Gastroesophageal sphincter (tissue), 3 donors: ENCODE measurements at regions not wholly inside any gene's neighbourhood (a gene's known extent, or its start where the extent isn't known, plus 50 kb on each side); places are given as distances from the start of the nearest gene placed in this dataset.

Source experiments
- CTCF ChIP-seq, 4 experiments: fragments of 200-600 bp in 2 of 4; fragments of 450-650 bp in 2 of 4; sonication (generic) in 1 of 4; IDR thresholded peaks; one replicate each; pipeline ENCODE4 v1.5.1; 2017 to 2019; ENCODE audit warnings: antibody characterized with exemption in 4 of 4, mild to moderate bottlenecking in 2 of 4, moderate library complexity in 2 of 4
- EP300 ChIP-seq: sonication (generic); formaldehyde crosslinking; IDR thresholded peaks from one replicate; pipeline ENCODE4 v1.6.1; 2017; ENCODE audit warnings: antibody characterized with exemption, mild to moderate bottlenecking
- POLR2A ChIP-seq, 2 donors: fragments of 450-650 bp; IDR thresholded peaks; one replicate each; pipeline ENCODE4 v1.6.1; 2017; ENCODE audit warnings: antibody characterized with exemption in 2 of 2, mild to moderate bottlenecking in 2 of 2, moderate library complexity in 1 of 2
- POLR2AphosphoS5 ChIP-seq: sonication (generic); formaldehyde crosslinking; IDR thresholded peaks from one replicate; pipeline ENCODE4 v1.6.1; 2017; ENCODE audit warnings: antibody characterized with exemption

DNA sequence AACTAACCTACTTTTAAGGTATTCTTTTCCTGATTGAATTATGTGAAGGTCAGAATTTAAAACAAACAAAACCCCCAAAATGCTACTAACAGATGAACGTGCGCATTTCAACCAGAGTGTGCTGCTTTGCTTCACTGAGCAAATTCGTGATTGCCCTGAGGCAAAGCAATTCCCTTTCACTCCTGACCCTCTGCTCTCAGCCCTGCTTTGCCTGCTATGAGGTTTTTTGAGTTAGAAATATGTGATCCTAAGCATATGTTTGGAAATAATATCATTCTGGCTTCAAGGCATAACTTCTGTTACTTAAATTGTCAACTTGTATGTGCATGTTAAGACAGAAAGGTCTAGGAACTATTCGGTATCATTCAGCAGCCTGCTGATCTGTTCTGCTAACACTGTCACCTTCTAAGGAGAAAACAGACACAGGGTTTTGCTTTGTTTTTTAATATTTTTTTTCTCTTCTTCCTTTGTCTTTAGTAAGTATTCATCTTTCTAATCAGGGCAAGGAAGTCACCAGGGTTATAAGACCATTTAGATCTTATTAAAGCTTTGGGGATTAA lies 124.2 kb downstream of the GNAT3 start:
- TF ChIP-seq POLR2AphosphoS5 (no peak), POLR2A (IDR thresholded peaks at IDR 0.05) (no peak), CTCF (IDR thresholded peaks at IDR 0.05) (no peak), EP300 (no peak)
